ENCODE measurements at regions not wholly inside any gene's neighbourhood (a gene's known extent, or its start where the extent isn't known, plus 50 kb on each side); places are given as distances from the start of the nearest gene placed in this dataset.
A peak's percentile ranks its signal among the peaks of the same experiment; 100 is the strongest.
"Not testable (repeated sequence)": the region's sequence is repeated elsewhere in the genome, so short reads cannot be mapped to it uniquely, and the experiment has no call there.

DNA sequence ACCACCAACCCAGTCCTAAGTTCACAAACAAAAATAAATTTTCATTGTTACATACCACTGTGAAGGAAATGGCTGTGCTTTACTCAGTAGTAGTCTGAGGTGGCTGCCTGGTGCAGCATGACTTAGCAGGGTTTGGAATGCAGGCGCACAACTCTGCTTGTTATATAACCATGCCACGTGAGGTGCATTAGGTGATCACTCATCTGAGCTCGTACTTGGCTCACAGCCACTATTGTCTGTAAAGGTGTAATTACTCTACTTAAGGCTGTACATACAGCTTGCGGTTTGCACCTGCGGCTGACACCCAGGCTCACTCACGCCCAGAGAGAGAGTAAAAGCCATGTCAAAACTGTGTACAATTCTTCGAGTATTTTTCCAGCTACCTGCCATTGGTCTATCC is 599.4 kb downstream of the LTN1 start:
- DNase-seq = no peak

DNA sequence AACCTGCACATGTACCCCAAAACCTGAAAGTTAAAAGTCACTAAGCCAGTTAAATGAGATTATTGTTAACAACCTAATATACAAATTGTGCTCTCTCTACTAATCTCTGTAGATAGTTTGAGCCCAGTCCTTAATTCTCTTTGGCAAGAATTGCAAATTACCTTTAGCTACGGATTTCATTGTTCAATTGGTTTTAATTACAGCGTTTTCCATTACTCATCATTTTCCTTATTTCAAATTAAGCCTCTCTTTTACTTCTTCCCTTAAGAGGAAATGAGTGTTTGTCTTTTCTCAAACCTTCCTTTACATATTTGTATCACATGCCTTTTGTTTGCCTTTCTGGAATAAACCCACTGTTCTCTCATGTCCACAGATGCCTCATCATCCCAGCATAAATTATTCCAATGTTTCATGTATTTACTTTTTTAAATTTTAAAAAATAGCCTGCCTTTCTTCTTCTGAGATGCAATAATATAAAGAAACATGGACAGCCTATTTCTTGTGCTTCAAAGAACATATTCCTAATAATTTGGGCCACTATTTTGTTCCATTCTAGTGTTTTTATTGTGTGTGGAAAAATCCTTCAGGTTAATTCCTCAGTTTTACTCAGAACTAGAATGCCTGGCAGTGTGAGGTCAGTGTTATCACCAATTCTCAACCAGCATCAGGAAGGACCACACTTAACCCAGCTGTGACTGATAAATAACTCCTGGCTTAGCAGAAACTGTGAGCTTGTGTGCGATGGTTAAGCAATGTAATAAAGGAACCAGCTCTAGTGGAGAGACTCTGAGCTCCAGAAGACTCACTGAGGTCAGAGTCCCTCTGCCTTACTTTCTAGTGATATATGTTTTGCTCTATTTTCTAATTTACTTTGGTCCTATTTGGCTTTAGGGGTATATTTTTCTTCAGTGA is 600.5 kb downstream of the LTN1 start:
- no peak for DNase-seq

DNA sequence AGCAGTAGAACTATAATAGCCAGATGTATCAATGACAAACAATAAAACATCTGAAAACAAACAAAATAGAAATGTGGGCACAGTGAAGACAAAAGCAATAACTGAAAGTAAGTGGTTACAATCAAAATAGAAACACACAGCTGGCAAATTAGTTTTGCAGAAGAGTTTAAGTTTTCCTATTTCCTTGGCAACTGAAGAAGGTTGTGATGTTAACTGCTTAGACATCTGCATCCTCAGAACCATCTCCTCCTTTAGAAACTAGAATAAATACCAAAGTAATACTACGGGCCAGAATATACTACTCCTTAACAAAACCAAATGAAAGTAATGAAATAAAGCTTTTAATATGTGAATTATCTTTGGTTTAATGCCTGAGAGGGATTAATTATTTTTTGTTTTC is 605.5 kb downstream of the LTN1 start:
- no peak for DNase-seq

DNA sequence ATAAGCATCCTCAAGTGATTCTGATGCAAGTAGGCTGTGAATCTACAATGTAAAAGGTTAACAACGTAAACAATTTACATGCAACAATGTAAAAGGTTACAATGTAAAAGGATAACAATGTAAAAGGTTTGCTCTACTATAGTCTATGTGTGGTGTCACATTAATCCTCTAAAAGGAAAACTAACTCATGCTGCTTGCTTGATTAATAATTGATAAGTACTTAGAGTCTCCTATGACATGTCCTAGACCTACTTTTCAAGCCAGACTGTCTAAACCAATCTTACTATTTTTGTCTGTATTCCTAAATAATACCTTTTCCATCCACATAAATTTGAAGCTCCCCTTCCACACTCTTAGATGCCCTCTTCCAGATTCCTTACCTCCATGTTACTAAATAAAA is 606.8 kb downstream of the LTN1 start:
- DNase-seq = no peak

DNA sequence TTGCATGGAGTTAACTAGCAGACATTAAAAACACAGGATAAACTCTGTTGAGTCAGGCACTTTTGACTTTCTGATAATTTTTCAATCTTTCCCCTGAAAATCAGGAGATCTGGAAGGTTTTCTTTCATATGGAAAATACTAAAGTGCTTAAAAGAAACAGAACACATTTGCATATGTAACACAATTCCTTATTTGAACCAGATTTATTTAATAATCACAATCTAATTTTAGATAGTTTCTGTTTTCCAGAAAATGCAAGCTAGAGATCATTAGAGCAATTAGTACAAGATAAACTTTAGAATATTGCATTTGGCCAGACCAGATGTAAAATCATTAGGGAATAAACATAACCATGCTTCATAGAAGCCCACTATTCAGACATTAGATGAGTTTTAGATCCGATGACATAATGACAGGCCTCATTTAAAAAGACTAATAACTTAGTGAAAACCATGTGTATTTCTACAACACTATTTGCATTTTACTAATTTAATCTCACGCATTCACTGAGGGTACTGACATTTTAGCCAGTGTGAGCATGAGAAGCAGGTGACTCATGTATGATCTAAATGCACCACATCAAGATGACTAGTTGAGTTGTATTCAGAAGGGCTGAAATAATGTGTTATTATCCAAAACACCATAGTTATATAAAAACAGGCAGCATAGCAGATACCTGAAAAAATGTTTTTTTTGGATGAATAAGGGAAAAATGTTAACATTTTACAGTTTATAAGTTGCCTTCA is 611.5 kb downstream of the LTN1 start:
- DNase-seq = not testable (repeated sequence)

DNA sequence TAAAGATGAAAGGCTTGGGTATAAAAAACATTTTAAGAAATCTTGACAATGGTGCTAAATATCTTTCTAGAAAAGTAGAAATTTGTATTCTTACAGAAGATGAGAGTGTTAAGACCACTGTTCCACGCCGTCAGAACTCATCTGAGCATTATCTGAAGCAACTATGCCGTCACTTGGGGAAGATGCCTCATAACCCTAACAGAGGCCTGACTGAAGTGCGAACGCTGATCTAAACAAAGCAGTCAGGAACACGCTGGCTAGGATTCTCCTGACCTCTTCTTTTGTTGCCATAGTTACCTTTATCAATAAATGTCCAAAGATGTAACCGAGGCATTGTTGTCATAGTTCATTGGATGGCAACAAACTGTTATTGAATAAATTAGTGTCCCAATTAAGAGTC is 612.4 kb downstream of the LTN1 start:
- no peak for DNase-seq

DNA sequence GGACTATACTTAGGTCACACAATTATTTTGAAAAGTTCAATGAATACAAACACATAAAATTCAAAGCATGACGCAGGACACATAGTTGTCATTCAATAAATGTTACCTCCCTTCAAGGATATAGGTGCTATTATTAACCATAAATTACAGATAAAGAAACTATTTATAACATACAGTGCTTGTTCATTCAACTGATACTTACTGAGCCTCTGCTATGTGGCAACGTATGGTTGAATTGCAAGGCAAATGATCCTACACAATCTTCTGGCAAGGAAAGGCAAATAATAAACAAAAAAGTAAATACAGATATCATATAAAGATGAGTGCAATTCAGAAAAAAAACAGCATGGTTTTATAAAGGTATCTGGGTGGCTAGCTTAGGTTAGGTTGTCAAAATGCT is 614.7 kb downstream of the LTN1 start:
- DNase-seq = no peak

DNA sequence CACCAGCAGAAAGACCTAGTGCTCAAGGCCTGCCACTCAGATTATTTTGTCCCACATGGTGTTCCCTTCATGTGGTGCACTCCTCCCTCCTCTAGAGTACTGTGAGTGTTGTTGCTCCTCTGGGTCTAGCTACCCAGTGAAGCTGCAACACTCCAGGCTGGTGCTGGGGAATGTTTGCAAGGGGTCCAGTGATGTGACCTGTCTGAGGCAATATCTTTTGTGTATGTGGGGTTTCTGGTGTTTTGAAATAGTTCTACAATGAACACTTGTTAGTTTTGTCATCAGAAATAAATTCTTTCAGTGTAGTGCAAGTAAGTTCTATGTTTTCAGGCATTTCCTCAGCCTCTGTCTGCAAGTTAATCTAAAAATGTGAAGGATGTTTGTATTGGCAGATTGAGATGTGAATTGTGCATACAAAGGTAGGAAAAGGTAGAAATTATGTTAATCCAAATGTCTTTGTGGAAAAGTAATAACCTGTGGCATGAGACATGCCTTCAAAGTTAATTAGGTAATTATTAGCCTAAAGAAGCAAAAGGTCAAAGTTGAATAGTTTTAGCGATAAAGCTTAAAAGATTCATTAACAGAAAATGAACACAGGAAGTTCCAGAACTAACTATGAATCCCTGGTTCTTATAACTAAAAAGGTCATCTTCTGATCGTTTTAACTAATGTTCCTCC is 616.8 kb downstream of the LTN1 start:
- DNase-seq = peak; percentile 42

DNA sequence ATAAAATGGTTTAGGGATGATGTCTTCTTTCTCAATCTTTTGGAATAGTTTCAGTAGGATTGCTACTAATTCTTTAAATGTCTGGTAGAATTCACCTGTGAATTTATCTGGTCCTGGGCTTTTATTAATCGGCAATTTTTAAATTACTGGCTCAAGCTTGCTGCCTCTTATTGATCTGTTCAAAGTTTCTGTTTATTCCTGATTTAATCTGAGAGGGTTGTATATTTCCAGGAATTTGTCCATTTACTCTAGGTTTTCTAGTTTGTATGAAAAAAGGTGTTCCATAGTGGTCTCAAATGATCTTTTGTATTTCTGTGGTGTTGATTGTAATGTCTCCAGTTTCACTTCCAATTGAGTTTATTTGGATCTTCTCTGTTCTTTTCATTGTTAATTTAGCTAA is 617.8 kb downstream of the LTN1 start:
- no peak for DNase-seq

DNA sequence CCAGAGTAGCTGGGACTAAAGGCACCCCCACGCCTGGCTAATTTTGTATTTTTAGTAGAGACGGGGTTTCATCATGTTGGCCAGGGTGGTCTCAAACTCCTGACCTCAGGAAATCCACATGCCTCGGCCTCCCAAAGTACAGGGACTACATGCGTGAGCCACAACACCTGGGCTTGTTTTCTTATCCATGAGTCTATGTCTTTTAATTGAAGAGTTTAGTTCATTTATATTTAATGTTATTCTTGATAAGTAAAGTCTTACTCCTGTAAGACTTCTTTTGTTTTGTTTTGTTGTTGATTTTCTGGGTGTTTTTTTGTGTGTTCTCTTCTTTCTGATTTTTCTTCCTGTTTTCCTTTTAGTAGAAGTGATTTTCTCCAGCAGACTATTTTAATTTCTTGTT is 621.0 kb downstream of the LTN1 start:
- DNase-seq = no peak

DNA sequence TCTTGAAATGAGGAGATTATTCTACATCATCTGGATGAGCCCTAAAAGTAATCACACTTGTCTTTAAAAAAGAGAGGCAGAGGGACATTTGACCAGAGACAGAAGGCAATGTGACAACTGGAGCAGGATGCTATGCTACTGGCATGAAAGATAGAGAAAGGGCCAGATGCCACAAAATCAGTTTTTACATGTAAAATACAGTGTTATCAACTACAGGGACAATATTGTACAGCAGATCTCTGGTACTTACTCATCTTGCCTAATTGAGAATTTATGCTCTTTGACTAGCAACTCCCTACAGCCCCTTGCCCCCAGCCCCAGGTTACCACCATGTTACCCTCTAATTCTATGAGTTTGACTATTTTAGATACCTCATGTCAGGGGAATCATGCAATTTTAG is 633.4 kb downstream of the LTN1 start:
- no peak for DNase-seq

DNA sequence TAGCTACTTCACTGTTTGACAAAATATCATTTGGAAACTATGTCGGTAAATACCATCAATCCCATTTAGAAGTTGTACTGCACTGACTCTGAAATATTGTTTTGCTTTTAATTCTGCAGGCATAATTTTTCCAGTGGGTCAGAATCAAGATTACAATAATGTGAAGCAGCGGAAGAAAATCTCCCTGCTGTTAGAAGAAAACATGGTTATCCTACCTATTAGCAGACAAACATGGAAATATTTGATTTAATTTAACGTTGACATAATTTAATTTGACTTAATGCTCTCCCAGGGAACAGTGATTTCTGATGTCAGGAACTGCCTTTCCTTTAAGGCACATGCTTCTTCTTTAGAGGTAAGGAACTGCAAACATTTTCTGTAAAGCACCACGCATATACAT is 634.0 kb downstream of the LTN1 start:
- no peak for DNase-seq

DNA sequence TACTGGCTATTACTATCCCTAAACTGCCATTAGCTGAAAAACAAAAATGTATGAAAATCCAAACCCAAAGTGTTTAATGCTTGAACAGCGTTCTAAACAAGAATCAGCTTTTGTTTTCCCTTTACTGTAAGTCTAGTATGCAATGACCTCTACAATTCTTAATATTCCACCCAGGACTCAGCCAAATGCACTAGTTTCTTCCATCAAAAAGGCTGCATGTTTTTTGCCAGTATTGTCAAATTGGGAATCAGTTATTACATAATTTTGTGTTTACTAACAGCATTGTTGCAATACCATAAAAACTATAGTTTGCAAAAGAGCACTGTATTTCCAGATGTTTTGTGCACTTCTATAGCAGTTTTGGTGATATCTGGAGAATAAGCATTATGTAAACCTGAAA is 634.5 kb downstream of the LTN1 start:
- no peak for DNase-seq

DNA sequence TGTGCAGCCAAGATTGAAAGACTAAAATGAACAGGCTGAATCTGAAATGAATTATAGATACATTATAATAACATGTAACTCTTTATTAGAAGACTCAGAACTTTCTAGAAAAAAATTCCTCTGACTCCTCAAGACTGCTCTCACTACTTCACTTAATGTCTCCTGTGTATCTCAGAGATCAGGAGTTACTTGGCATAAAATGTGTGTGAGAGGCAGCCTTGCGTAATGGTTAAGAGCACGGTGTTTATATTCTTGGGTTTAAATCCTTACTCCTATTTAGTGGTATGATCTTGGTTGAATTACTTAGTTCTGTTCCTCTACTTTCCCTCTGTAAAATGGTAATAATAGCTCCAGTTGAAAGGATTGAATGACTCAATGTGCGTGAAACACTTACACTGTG is 634.9 kb downstream of the LTN1 start:
- DNase-seq = no peak

DNA sequence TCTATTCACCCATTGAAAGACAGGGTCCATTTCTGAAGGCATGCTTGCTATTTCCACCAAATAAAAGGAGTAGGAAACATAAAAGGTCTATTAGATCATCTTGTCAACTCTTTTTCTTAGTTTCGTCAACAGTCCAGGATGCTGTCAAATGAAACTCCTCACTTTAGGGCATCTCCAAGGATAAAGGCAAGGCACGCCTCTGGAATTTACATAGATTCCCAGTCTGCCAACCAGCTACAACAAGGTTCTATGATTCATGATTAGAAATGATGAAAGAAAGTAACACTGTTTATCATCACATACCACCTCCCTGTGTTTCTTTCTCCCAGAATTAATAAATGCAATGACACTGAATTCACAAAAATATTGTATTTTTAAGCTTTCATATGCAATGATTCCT is 636.3 kb downstream of the LTN1 start:
- DNase-seq = no peak

DNA sequence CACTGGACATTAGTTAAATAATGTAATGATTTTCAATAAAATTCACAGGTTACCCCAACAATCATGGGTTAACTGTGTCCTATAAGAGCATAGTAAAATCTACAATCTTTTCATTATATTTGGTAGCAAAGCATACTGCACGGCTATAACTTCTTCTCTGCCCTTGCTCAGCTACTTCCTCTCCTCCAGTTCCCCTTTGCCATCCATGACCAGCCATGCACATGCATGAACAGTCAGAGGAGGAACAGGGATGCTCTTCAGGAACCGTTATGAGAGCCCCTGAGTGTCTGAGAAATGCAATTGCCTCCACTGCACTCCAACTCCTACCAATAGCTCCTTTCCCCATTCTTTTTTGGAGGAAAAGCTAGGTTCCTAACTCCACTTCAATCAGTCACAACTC is 646.7 kb downstream of the LTN1 start:
- DNase-seq = no peak

DNA sequence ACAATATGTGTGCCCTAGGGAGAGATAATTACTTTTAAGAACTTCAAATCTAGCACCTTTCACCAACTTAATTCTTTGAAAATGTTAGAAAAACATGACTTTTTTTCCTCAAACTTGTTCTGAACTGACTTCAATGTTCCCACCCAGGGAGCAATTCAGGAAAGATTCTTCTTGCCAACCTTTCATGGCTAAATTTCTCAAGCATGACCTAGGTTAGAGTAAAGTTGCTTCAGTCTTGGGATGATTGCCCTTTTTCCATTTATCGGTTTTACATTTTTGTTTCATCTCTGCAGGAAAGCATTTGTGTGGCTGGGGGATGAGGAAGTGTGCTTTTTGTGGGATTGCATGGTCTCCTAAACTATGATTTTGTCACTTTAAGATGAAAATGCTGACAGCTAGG is 647.7 kb downstream of the LTN1 start:
- DNase-seq = no peak

DNA sequence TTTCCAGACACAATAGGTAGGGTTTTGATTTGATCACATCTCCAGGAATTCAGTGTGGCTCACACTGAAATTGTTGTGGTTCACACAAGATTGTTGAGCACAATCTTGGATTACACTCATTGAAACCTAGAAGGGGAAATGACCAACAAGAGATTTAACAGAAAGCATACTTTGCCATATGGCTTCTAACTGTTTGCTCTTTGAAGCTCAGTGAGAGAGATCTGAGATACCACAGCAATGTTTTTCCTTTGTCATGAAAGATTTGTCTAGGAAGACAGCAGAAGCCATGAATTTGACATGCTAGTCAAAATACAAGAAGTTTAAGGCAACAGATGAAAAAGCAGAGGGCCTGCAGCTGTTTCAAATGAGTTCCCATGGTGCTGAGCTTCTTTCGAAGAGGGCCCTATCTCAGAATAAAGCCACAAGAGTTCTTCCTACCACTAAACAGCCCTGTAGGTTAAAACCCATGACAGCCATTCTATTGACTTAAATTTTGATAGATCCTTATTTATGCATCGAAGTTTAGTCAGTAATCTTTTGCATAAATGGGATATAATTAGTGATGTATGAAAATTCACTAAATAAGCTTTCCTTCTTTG is 650.4 kb downstream of the LTN1 start:
- DNase-seq = peak; percentile 40

DNA sequence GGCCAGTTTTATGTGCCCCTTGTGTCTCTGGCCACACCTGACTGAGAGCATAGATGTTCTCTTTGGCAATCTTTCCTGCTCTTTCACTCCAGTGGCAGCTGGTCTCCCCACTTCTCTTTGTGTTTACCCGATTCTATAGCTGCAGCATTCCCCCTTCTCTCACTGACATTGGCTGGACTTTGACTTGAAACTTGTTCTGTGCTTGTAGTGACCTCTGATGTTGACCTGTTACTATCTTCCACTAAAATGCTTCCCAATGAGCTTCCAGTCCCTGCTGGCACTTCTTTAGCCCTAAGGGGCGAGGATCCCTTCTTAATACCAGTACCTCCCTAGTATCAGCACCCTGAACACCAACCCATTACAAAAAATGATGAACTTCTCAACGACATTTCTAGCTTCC is 653.3 kb downstream of the LTN1 start:
- no peak for DNase-seq

DNA sequence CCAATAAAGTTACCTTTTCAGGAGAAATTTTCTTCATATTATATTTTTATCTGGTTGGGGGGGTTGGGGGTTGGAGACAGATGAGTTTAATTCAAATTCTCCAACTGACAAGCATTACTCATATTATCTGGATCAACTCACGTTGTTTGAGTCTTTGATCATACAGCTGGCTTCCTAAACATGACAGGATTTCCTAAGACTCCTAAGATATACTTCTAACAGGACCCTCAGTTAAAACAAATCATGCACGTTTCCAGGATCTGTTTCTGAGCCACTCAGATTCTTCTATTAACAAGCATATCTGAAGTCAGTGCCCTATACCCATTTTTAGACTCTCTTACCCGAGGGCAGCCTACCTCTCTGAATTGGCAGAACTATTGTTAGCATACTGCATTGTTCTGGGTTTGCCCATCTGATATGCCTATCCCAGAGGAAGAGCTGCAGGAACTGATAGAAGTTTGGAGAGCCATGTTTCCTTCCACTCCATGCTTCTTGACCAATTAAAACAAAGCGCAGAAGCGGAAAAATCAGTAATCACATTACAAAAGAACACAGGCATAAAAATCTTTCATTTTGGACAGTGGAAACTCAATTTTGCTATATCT is 653.9 kb downstream of the LTN1 start:
- DNase-seq = no peak

DNA sequence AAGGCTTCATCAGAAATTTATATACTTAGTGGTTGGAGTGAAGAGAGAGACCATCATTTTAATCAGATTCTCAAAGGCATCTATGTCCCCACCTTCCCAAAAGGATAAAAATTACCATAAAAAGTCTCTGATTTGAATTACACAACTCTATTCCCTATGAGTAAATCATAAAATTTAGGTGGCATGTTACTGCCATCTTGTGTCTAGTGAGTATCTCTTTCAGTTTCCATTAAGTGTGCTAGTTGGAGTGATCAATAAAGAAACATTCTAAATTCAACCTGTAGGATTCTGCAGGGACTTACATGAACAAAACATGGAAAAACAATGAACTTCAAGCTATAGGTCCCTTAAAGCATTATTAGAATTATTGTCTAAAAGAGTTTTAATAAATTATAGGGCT is 655.4 kb downstream of the LTN1 start:
- peak; percentile 79 for DNase-seq

DNA sequence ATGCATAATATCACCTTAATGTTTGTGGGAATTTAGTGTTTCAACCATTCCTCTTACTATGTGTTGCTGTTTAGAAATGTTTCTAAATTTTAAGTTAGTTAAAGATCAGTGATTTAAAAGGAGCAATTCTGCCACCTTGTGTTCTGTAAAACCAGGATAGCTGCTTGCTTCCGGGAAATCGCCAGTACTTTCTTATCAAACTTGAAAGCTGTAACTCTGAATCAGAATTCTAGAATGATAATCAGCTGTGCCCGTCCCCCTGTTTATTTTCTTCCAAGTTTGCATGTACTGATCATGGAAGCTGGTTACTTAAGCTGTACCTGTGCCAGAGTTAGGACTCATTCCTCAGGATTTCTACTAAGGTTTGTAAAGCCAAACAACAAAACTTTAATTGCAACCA is 656.4 kb downstream of the LTN1 start:
- peak; percentile 91 for DNase-seq

DNA sequence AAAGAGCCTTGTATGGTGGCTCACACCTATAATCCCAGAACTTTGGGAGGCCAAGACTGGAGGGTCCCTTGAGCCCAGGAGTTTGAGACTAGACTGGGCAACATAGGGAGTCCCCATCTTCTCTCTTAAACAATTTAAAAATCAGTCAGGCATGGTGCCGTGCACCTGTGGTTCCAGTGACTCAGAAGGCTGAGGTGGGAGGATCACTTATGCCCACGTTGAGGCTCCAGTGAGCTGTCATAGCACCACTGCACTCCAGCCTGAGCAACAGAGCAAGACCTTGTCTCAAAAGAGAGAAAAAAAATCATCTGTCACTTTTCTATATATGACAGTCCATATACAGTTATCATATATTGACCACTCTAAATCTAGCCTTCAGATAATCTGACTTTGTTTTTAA is 658.3 kb downstream of the LTN1 start:
- no peak for DNase-seq

All from fibroblast of skin of right quadriceps (primary cell).